HFF-Myc (cell line): ENCODE measurements at regions not wholly inside any gene's neighbourhood (a gene's known extent, or its start where the extent isn't known, plus 50 kb on each side); places are given as distances from the start of the nearest gene placed in this dataset.
"Not testable (repeated sequence)": the region's sequence is repeated elsewhere in the genome, so short reads cannot be mapped to it uniquely, and the experiment has no call there.

Experiments used
- DNase-seq: peaks from one replicate; pipeline ENCODE4 v3.0.0-alpha.2; 2011; ENCODE audit warnings: low read depth; ENCODE audit errors: extremely low read depth
- H3K4me3 ChIP-seq: replicated peaks from 2 replicates; pipeline ENCODE4 v1.5.1; 2011; ENCODE audit warnings: low read depth, mild to moderate bottlenecking, control low read depth, low read length
- CTCF ChIP-seq: IDR thresholded peaks from 2 replicates; pipeline ENCODE4 v1.5.1; 2012; ENCODE audit warnings: mild to moderate bottlenecking, low read depth, low read length, control low read depth; ENCODE audit errors: missing control alignments

GRCh38 chr11:96567176-96567575 is 177.4 kb downstream of the JRKL start:
- no peak overlapping the region for H3K4me3 ChIP-seq
- no peak for DNase-seq
- TF ChIP-seq CTCF: no peak

DNA sequence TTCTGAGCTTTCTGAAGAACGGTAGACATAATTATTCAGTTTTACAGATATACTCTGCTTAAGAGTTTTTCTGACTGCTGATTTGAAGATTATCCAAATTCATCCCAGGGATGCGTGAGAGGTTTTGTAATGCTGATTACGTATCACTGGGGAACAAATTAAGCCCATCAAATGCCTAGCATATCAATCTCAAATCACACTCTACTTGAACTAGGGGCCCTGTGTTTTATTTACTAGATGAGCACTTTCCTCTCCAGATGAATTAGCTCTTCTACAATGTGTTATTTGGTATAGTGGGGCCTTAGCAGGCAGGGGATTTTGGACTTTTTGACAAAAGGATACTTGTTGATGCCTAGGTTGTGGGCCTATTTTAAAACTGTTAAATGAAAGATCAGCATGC is 177.9 kb downstream of the JRKL start:
- no peak for DNase-seq
- no peak overlapping the region for H3K4me3 ChIP-seq
- no peak for TF ChIP-seq CTCF

GRCh38 chr11:96576383-96576782 is 186.6 kb downstream of the JRKL start:
- no peak for DNase-seq
- no peak for TF ChIP-seq CTCF
- H3K4me3 ChIP-seq: no peak overlapping the region

DNA sequence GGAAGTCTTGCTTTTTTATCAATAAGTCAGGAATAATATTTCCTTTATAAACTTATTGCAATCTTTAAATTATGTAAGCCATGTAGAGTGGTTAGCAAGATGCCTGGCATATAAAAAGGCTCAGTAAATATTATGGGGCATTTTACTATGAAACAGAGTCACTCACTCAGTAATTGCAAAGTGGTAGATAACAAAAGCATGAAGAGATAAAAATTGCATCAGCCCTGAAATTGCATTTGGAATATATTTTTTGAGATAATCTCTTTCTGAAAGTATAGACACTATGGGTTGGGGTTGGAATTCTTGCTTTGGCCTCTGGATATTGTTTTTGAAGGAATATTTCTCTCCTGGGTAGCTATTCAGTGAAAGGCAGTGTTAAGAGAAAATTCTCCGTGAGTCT is 188.6 kb downstream of the JRKL start:
- no peak for TF ChIP-seq CTCF
- no peak for DNase-seq
- no peak overlapping the region for H3K4me3 ChIP-seq

DNA sequence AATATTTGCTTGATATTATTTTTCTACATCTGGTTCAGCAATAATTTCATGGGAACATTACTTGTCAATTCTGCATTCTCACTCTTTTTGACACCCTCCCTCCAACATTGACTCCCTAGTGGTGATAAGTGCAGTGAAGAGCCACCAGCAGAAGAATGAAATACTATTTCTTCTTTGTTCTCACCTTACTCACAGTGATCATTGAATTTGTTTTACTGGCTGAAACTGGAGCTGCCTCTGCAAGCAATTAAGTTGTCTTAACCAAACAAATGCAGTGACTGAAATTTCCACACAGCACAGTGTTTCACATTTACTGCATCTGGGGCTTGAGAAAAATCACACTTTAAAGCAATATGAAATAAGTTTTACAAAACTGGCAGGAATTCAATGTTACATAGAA is 189.8 kb downstream of the JRKL start:
- no peak for DNase-seq
- H3K4me3 ChIP-seq: no peak overlapping the region
- TF ChIP-seq CTCF: no peak

GRCh38 chr11:96580476-96581040 is 190.7 kb downstream of the JRKL start:
- no peak for DNase-seq
- H3K4me3 ChIP-seq: no peak overlapping the region
- TF ChIP-seq CTCF: no peak

GRCh38 chr11:96585944-96586880 is 196.4 kb downstream of the JRKL start:
- DNase-seq, H3K4me3 ChIP-seq: not testable (repeated sequence)

DNA sequence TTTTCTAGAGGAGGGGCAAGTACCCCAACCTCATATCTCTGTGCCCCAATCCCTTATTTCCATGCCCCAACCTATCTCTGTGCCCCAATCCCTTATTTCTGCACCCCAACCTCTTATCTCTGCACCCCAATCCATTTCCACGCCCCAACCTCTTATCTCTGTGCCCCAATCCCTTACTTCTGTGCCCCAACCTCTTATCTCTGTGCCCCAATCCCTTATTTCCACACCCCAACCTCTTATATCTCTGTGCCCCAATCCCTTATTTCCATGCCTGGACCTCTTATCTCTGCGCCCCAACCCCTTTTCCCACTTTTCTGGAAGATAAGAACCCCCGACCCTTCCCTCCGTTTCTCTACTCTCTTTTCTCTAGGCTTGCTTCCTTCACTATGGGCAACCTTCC is 199.0 kb downstream of the JRKL start:
- not testable (repeated sequence) for H3K4me3 ChIP-seq, DNase-seq
